Caco-2 (cell line): ENCODE measurements at regions not wholly inside any gene's neighbourhood (a gene's known extent, or its start where the extent isn't known, plus 50 kb on each side); places are given as distances from the start of the nearest gene placed in this dataset.

Experiments used
- BruUV-seq: library from RNA; stranded (reverse); fragments of 400-500 nt; replicated peaks from 2 replicates; lab custom pipeline; 2021; lab: Mats Ljungman, UMichigan
- CTCF ChIA-PET: fragments of 300-600 bp; sonication (Branson Sonifier 250); formaldehyde crosslinking; loops from one replicate; lab custom pipeline; 2022; ENCODE audit warnings: antibody characterized with exemption; lab: Charles Lee
- POLR2A ChIA-PET: fragments of 300-600 bp; sonication (Branson Sonifier 250); formaldehyde crosslinking; loops from one replicate; lab custom pipeline; 2022; ENCODE audit warnings: antibody characterized with exemption; lab: Charles Lee
- DNase-seq, 2 experiments: peaks; one replicate each; pipeline versions ENCODE4 v3.0.0 to v3.0.0-alpha.2; 2020 to 2022
- H3K27me3 ChIP-seq: replicated peaks from 2 replicates; pipeline ENCODE4 v1.6.0; 2011; ENCODE audit warnings: low read length; ENCODE audit not compliant: control insufficient read depth, insufficient read depth
- H3K36me3 ChIP-seq: 2 replicates; pipeline ENCODE4 v1.5.1; 2011; ENCODE audit warnings: low read length; ENCODE audit not compliant: control insufficient read depth, insufficient read depth
- H3K4me1 ChIP-seq: fragments of 250-450 bp; sonication (Bioruptor Pico); 2 replicates; pipeline ENCODE4 v1.5.1; 2020; ENCODE audit warnings: mild to moderate bottlenecking
- H3K4me3 ChIP-seq: 2 replicates; pipeline ENCODE4 v1.5.1; 2011; ENCODE audit warnings: low read depth, mild to moderate bottlenecking, control low read depth, low read length
- H3K9me3 ChIP-seq: fragments of 250-450 bp; sonication (Bioruptor Pico); 2 replicates; pipeline ENCODE4 v1.5.1; 2020; ENCODE audit warnings: mild to moderate bottlenecking, moderate library complexity
- H3K27ac Mint-ChIP-seq: one replicate; pipeline ENCODE4 v1.8.0; 2022; ENCODE audit warnings: mixed read lengths; ENCODE audit not compliant: unreplicated experiment
- H3K27me3 Mint-ChIP-seq: one replicate; pipeline ENCODE4 v1.8.0; 2022; ENCODE audit warnings: mixed read lengths; ENCODE audit not compliant: insufficient read depth, unreplicated experiment
- H3K36me3 Mint-ChIP-seq: one replicate; pipeline ENCODE4 v1.8.0; 2022; ENCODE audit warnings: mild to moderate bottlenecking, mixed read lengths; ENCODE audit not compliant: insufficient read depth, unreplicated experiment
- H3K4me1 Mint-ChIP-seq: one replicate; pipeline ENCODE4 v1.8.0; 2022; ENCODE audit warnings: low read depth, mixed read lengths; ENCODE audit not compliant: unreplicated experiment
- H3K4me3 Mint-ChIP-seq: one replicate; pipeline ENCODE4 v1.8.0; 2022; ENCODE audit warnings: mild to moderate bottlenecking, moderate library complexity, mixed read lengths; ENCODE audit not compliant: unreplicated experiment
- H3K9me3 Mint-ChIP-seq: one replicate; pipeline ENCODE4 v1.8.0; 2022; ENCODE audit warnings: mixed read lengths; ENCODE audit not compliant: unreplicated experiment
- intact Hi-C: fragments of 100-400 bp; cut with micrococcal nuclease; formaldehyde crosslinking; loops from one replicate; pipeline ENCODE4 v1.10.0; 2022; ENCODE audit not compliant: unreplicated experiment
- TF ChIP-seq, protein P1 (sequence below), 2 experiments: fragments of 200-600 bp in 1 of 2; IDR thresholded peaks; 1 replicate in 1 of 2; 2 replicates in 1 of 2; pipeline versions ENCODE4 v1.5.1 to v1.8.0; 2011 to 2022; ENCODE audit warnings: antibody characterized with exemption in 1 of 2, control low read depth in 1 of 2, inconsistent platforms in 1 of 2, low read depth in 1 of 2, low read length in 1 of 2, mild to moderate bottlenecking in 1 of 2, moderate library complexity in 1 of 2; ENCODE audit not compliant: insufficient read depth in 1 of 2, severe bottlenecking in 1 of 2, unreplicated experiment in 1 of 2

DNA sequence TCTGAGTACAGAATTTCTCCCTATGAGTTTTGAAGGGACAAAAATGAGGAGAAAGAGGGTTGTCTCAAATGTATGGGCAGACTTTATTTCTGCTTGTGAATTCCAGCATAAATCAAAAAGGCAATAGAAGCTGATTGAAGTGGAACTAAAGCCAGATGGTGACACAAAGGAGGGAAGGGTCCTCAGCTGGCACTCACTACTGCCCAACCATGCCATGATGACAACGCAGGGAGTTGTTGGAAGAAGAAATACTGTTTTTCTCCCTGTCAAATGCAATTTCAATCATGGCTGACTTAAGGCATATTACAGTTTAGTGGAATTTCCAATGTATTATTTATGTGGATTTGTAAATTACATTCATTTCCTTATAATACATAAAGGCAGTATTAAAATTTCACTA is 805.8 kb downstream of the ADGRL2 start:
- intact Hi-C loops, result no loop called here
- POLR2A ChIA-PET, result no interaction called here
- no peak overlapping the region for H3K4me3 ChIP-seq
- H3K9me3 ChIP-seq, result no peaks in the 10 kb centered on the region
- Mint-ChIP-seq H3K27me3 (peaks cover 4% of the 10 kb centered on the region), H3K36me3 (no peaks in the 10 kb centered on the region), H3K4me3 (no peak overlapping the region), H3K27ac (no peak overlapping the region), H3K4me1 (no peaks in the 10 kb centered on the region), H3K9me3 (no peaks in the 10 kb centered on the region)
- no peaks in the 10 kb centered on the region for H3K36me3 ChIP-seq
- no TSS peak for BruUV-seq
- TF ChIP-seq, protein P1, sequence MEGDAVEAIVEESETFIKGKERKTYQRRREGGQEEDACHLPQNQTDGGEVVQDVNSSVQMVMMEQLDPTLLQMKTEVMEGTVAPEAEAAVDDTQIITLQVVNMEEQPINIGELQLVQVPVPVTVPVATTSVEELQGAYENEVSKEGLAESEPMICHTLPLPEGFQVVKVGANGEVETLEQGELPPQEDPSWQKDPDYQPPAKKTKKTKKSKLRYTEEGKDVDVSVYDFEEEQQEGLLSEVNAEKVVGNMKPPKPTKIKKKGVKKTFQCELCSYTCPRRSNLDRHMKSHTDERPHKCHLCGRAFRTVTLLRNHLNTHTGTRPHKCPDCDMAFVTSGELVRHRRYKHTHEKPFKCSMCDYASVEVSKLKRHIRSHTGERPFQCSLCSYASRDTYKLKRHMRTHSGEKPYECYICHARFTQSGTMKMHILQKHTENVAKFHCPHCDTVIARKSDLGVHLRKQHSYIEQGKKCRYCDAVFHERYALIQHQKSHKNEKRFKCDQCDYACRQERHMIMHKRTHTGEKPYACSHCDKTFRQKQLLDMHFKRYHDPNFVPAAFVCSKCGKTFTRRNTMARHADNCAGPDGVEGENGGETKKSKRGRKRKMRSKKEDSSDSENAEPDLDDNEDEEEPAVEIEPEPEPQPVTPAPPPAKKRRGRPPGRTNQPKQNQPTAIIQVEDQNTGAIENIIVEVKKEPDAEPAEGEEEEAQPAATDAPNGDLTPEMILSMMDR (IDR thresholded peaks at IDR 0.05; ENCODE audit: insufficient read depth in 1 of 2, low read depth in 1 of 2, low read length in 1 of 2, severe bottlenecking in 1 of 2, unreplicated experiment in 1 of 2), result no peak
- no peaks in the 10 kb centered on the region for H3K4me1 ChIP-seq
- CTCF ChIA-PET, result no interaction called here
- DNase-seq, result no peak
- no peaks in the 10 kb centered on the region for H3K27me3 ChIP-seq

GRCh38 chr1:82604524-82604923 is 803.8 kb downstream of the ADGRL2 start:
- Mint-ChIP-seq H3K9me3 (no peaks in the 10 kb centered on the region), H3K27me3 (no peaks in the 10 kb centered on the region)

DNA sequence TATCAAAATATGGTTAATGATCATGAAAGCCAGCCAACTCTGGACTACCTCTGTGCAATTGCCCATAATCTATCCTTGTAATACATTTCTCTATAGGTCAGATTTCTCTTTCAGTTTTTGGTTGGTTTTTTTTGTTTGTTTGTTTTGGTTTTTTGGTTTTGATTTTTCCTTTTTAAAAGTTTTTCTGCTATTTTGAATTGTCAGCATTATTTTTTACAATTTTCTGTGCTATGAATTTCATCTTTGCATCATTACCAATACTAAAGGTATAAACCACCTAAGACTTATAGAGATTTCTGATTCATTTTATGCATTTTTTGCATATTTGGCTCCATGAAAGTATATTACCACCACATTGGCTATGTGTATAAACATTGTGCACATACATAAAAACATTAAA is 799.6 kb downstream of the ADGRL2 start:
- no TSS peak for BruUV-seq
- POLR2A ChIA-PET, result no interaction called here
- H3K4me3 Mint-ChIP-seq, result no peak overlapping the region
- no peak for DNase-seq
- Histone ChIP-seq H3K9me3 (no peaks in the 10 kb centered on the region), H3K4me3 (no peak overlapping the region), H3K4me1 (no peaks in the 10 kb centered on the region), H3K27me3 (no peaks in the 10 kb centered on the region), H3K36me3 (no peaks in the 10 kb centered on the region)
- H3K4me1 Mint-ChIP-seq, result no peaks in the 10 kb centered on the region
- no peak overlapping the region for H3K27ac Mint-ChIP-seq
- intact Hi-C loops, result no loop called here
- H3K9me3 Mint-ChIP-seq, result no peaks in the 10 kb centered on the region
- TF ChIP-seq, protein P1 (IDR thresholded peaks at IDR 0.05; ENCODE audit: insufficient read depth in 1 of 2, low read depth in 1 of 2, low read length in 1 of 2, severe bottlenecking in 1 of 2, unreplicated experiment in 1 of 2), result no peak
- no peaks in the 10 kb centered on the region for H3K27me3 Mint-ChIP-seq
- CTCF ChIA-PET, result no interaction called here
- no peaks in the 10 kb centered on the region for H3K36me3 Mint-ChIP-seq

More at GRCh38 chr1:82604524-82604923, 803.8 kb downstream of the ADGRL2 start:
- H3K27ac Mint-ChIP-seq, result no peak overlapping the region
- H3K4me1 Mint-ChIP-seq, result no peaks in the 10 kb centered on the region
- H3K4me3 ChIP-seq, result no peak overlapping the region
- ChIA-PET CTCF (no interaction called here), POLR2A (no interaction called here)
- no peaks in the 10 kb centered on the region for H3K4me1 ChIP-seq
- no peaks in the 10 kb centered on the region for H3K36me3 ChIP-seq
- H3K27me3 ChIP-seq, result no peaks in the 10 kb centered on the region
- no peaks in the 10 kb centered on the region for H3K36me3 Mint-ChIP-seq
- H3K9me3 ChIP-seq, result no peaks in the 10 kb centered on the region
- no peak overlapping the region for H3K4me3 Mint-ChIP-seq
- intact Hi-C loops, result no loop called here
- TF ChIP-seq, protein P1 (IDR thresholded peaks at IDR 0.05; ENCODE audit: insufficient read depth in 1 of 2, low read depth in 1 of 2, low read length in 1 of 2, severe bottlenecking in 1 of 2, unreplicated experiment in 1 of 2), result peak in 1 of 2 experiments; percentile 26
- peak; percentile 4 to 25 for DNase-seq
- no TSS peak for BruUV-seq
